ENCODE measurements at regions not wholly inside any gene's neighbourhood (a gene's known extent, or its start where the extent isn't known, plus 50 kb on each side); places are given as distances from the start of the nearest gene placed in this dataset.

GRCh38 chr2:210792000-210792399, 235.6 kb downstream of the CPS1 start:
- DNase-seq = peak; percentile 75
- no peak overlapping the region for H3K4me3 ChIP-seq (ENCODE audit: low read length)
- H3K27ac ChIP-seq (ENCODE audit: low read length) = peak overlapping the region; percentile 69
- no peaks in the 10 kb centered on the region for H3K27me3 ChIP-seq (ENCODE audit: control insufficient read depth, insufficient read depth, low read length)
- H3K9me3 ChIP-seq (replicated peaks; ENCODE audit: control insufficient read depth, low read depth, low read length) = no peaks in the 10 kb centered on the region
- 86% methylated on average over 2 of the region's 3 CpGs for WGBS (ENCODE audit: insufficient coverage)
- no peaks in the 10 kb centered on the region for H3K36me3 ChIP-seq (ENCODE audit: control insufficient read depth, insufficient read depth, low read length)
- no peaks in the 10 kb centered on the region for H3K4me1 ChIP-seq (ENCODE audit: control insufficient read depth, insufficient read depth, low read length)

DNA sequence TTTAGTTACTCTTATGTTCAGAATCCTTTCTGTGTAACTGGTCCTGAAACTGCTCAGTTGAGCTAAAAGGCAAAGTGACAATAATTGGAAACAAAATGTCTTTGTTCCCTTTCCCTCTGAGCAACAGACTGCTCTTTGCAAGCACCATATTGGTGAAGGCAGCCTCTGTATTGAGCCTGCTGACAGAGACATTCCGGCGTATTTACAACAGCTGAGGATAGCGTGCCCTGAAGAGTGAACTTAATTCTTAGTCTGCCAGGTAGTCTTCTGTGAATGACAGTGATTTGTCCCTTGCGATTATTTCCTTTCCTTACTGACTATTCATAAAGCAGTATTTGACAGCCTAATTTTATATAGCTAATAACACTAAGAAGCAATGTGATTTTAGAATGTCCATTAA, 239.1 kb downstream of the CPS1 start:
- Histone ChIP-seq H3K9me3 (replicated peaks; ENCODE audit: control insufficient read depth, low read depth, low read length) (no peaks in the 10 kb centered on the region), H3K27ac (ENCODE audit: low read length) (no peak overlapping the region), H3K4me1 (ENCODE audit: control insufficient read depth, insufficient read depth, low read length) (no peaks in the 10 kb centered on the region), H3K4me3 (ENCODE audit: low read length) (no peak overlapping the region), H3K36me3 (ENCODE audit: control insufficient read depth, insufficient read depth, low read length) (no peaks in the 10 kb centered on the region), H3K27me3 (ENCODE audit: control insufficient read depth, insufficient read depth, low read length) (no peaks in the 10 kb centered on the region)
- DNase-seq = peak; percentile 4
- 90% methylated on average over 2 of the region's 4 CpGs for WGBS (ENCODE audit: insufficient coverage)

DNA sequence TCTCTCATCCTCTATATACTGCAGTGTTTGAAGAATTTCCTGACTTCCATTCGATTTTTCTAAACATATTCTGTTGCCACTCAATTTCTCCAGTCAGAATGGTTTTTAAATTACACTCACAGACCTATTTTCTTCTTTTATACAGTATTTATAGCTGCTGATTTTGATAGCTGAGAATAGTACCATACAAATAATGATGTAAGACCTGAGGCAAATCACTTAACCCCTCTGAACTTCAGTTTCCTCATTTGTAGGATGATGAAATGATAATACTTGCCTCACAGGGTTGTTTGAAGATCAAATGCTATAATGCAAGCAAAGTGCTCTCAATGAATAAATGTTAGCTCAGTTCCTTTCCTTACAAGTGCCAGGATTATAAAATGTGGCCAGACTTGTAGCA, 241.8 kb downstream of the CPS1 start:
- H3K27ac ChIP-seq (ENCODE audit: low read length) = no peak overlapping the region
- no peaks in the 10 kb centered on the region for H3K9me3 ChIP-seq (replicated peaks; ENCODE audit: control insufficient read depth, low read depth, low read length)
- no peaks in the 10 kb centered on the region for H3K36me3 ChIP-seq (ENCODE audit: control insufficient read depth, insufficient read depth, low read length)
- no peaks in the 10 kb centered on the region for H3K4me1 ChIP-seq (ENCODE audit: control insufficient read depth, insufficient read depth, low read length)
- WGBS (ENCODE audit: insufficient coverage) = no CpG with 5 or more reads among the region's 1 CpG
- no peaks in the 10 kb centered on the region for H3K27me3 ChIP-seq (ENCODE audit: control insufficient read depth, insufficient read depth, low read length)
- H3K4me3 ChIP-seq (ENCODE audit: low read length) = no peak overlapping the region
- DNase-seq = no peak

GRCh38 chr2:210814251-210815025, 258.0 kb downstream of the CPS1 start:
- H3K27me3 ChIP-seq (ENCODE audit: control insufficient read depth, insufficient read depth, low read length) = no peaks in the 10 kb centered on the region
- no peak for DNase-seq
- H3K4me1 ChIP-seq (ENCODE audit: control insufficient read depth, insufficient read depth, low read length) = no peaks in the 10 kb centered on the region
- H3K9me3 ChIP-seq (replicated peaks; ENCODE audit: control insufficient read depth, low read depth, low read length) = no peaks in the 10 kb centered on the region
- no peak overlapping the region for H3K4me3 ChIP-seq (ENCODE audit: low read length)
- H3K36me3 ChIP-seq (ENCODE audit: control insufficient read depth, insufficient read depth, low read length) = no peaks in the 10 kb centered on the region
- no peak overlapping the region for H3K27ac ChIP-seq (ENCODE audit: low read length)
- WGBS (ENCODE audit: insufficient coverage) = no CpG with 5 or more reads among the region's 1 CpG

- Histone ChIP-seq H3K36me3 (ENCODE audit: control insufficient read depth, insufficient read depth, low read length) (no peaks in the 10 kb centered on the region), H3K4me3 (ENCODE audit: low read length) (no peak overlapping the region), H3K27me3 (ENCODE audit: control insufficient read depth, insufficient read depth, low read length) (no peaks in the 10 kb centered on the region), H3K4me1 (ENCODE audit: control insufficient read depth, insufficient read depth, low read length) (no peaks in the 10 kb centered on the region), H3K9me3 (replicated peaks; ENCODE audit: control insufficient read depth, low read depth, low read length) (no peaks in the 10 kb centered on the region), H3K27ac (ENCODE audit: low read length) (no peak overlapping the region)
- WGBS (ENCODE audit: insufficient coverage) = no CpG with 5 or more reads among the region's 2 CpGs
- no peak for DNase-seq
These were observed 260.4 kb downstream of the CPS1 start for GRCh38 chr2:210816769-210817168.

- H3K36me3 ChIP-seq (ENCODE audit: control insufficient read depth, insufficient read depth, low read length) = no peaks in the 10 kb centered on the region
- H3K4me1 ChIP-seq (ENCODE audit: control insufficient read depth, insufficient read depth, low read length) = no peaks in the 10 kb centered on the region
- no CpG with 5 or more reads among the region's 3 CpGs for WGBS (ENCODE audit: insufficient coverage)
- no peak overlapping the region for H3K27ac ChIP-seq (ENCODE audit: low read length)
- no peaks in the 10 kb centered on the region for H3K27me3 ChIP-seq (ENCODE audit: control insufficient read depth, insufficient read depth, low read length)
- no peaks in the 10 kb centered on the region for H3K9me3 ChIP-seq (replicated peaks; ENCODE audit: control insufficient read depth, low read depth, low read length)
- no peak overlapping the region for H3K4me3 ChIP-seq (ENCODE audit: low read length)
- DNase-seq = no peak
These were observed 262.1 kb downstream of the CPS1 start for GRCh38 chr2:210818473-210818872.

DNA sequence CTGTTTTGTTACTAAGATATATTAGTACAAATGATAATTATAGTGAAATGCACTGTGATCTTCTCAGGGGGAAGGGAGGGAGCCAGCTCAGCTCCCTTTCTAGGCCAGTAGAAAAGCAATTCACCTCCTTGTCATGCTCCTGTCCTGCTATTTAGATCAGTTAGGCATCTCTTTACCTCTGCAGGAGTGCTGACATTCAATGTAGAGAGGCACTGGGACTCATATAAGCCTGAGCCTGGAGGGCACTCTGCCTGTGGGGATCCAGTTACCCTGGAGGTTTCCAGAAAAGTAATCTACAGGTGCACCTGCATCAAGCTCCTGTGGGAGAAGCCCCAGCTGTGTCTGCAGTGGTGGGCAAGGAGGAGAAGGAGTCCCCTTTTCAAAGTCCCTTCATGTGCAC, 277.0 kb downstream of the CPS1 start:
- H3K9me3 ChIP-seq (replicated peaks; ENCODE audit: control insufficient read depth, low read depth, low read length) = no peaks in the 10 kb centered on the region
- no peak for DNase-seq
- no peak overlapping the region for H3K27ac ChIP-seq (ENCODE audit: low read length)
- H3K4me3 ChIP-seq (ENCODE audit: low read length) = no peak overlapping the region
- no peaks in the 10 kb centered on the region for H3K4me1 ChIP-seq (ENCODE audit: control insufficient read depth, insufficient read depth, low read length)
- no peaks in the 10 kb centered on the region for H3K27me3 ChIP-seq (ENCODE audit: control insufficient read depth, insufficient read depth, low read length)
- no peaks in the 10 kb centered on the region for H3K36me3 ChIP-seq (ENCODE audit: control insufficient read depth, insufficient read depth, low read length)

DNA sequence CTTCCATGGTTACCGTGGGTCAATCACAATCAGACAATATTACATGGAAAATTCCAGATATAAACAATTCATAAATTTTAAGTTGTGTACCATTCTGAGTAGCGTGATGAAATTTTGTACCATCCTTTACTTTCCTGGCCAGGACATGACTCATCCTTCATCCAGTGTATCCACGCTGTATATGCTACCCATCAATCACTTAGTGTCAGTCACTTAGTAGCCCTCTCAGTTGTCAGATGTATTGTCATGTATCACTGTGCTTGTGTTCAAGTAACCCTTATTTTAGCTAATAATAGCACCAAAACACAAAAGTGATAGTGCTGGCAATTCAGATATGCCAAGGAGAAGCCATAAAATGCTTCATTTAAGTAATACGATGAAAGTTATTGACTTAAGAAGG, 282.6 kb downstream of the CPS1 start:
- Histone ChIP-seq H3K27ac (ENCODE audit: low read length) (no peak overlapping the region), H3K27me3 (ENCODE audit: control insufficient read depth, insufficient read depth, low read length) (no peaks in the 10 kb centered on the region), H3K4me1 (ENCODE audit: control insufficient read depth, insufficient read depth, low read length) (no peaks in the 10 kb centered on the region), H3K4me3 (ENCODE audit: low read length) (no peak overlapping the region), H3K9me3 (replicated peaks; ENCODE audit: control insufficient read depth, low read depth, low read length) (no peaks in the 10 kb centered on the region), H3K36me3 (ENCODE audit: control insufficient read depth, insufficient read depth, low read length) (no peaks in the 10 kb centered on the region)
- no peak for DNase-seq
- WGBS (ENCODE audit: insufficient coverage) = no CpG with 5 or more reads among the region's 4 CpGs

DNA sequence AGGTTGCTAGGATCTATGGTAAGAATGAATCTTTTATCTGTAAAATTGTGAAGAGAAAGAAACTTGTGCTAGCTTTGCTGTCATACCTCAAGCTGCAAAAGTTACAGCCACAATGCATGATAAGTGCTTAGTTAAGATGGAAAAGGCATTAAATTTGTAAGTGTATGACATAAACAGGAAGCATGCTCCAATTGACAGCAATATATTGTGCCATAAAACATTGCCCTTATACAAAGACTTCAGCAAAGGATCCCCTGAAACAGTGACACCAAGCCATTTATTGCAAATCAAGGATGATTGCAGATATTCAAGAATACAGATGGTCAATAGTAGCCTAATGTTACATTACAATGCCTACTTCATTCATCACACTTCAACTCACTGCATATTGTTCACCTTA, 283.1 kb downstream of the CPS1 start:
- H3K9me3 ChIP-seq (replicated peaks; ENCODE audit: control insufficient read depth, low read depth, low read length) = no peaks in the 10 kb centered on the region
- no peaks in the 10 kb centered on the region for H3K36me3 ChIP-seq (ENCODE audit: control insufficient read depth, insufficient read depth, low read length)
- DNase-seq = no peak
- H3K4me1 ChIP-seq (ENCODE audit: control insufficient read depth, insufficient read depth, low read length) = no peaks in the 10 kb centered on the region
- H3K4me3 ChIP-seq (ENCODE audit: low read length) = no peak overlapping the region
- no peaks in the 10 kb centered on the region for H3K27me3 ChIP-seq (ENCODE audit: control insufficient read depth, insufficient read depth, low read length)
- no peak overlapping the region for H3K27ac ChIP-seq (ENCODE audit: low read length)

DNA sequence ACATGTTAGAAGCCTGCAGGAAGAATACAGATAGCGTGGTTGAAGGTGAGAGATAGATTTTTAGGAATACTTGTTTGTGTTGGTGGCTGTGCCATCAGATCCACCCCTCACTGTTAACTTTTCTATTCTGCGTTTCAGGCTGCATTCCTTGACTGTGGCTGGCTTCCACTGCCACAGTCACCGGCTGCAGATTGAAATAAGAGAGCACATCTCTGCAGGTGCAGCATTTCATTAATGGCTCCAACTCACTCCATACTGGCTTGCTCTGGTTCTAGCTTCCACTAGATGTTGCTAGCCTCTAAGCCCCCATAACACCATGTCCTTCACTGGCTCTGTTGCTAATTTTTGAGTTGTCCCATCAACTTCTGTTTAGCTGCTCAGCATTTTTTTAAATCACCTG, 286.5 kb downstream of the CPS1 start:
- Histone ChIP-seq H3K4me3 (ENCODE audit: low read length) (no peak overlapping the region), H3K36me3 (ENCODE audit: control insufficient read depth, insufficient read depth, low read length) (no peaks in the 10 kb centered on the region), H3K27ac (ENCODE audit: low read length) (no peak overlapping the region), H3K27me3 (ENCODE audit: control insufficient read depth, insufficient read depth, low read length) (no peaks in the 10 kb centered on the region), H3K9me3 (replicated peaks; ENCODE audit: control insufficient read depth, low read depth, low read length) (no peaks in the 10 kb centered on the region), H3K4me1 (ENCODE audit: control insufficient read depth, insufficient read depth, low read length) (no peaks in the 10 kb centered on the region)
- DNase-seq = no peak
- 36% methylated on average over 2 of the region's 3 CpGs for WGBS (ENCODE audit: insufficient coverage)

DNA sequence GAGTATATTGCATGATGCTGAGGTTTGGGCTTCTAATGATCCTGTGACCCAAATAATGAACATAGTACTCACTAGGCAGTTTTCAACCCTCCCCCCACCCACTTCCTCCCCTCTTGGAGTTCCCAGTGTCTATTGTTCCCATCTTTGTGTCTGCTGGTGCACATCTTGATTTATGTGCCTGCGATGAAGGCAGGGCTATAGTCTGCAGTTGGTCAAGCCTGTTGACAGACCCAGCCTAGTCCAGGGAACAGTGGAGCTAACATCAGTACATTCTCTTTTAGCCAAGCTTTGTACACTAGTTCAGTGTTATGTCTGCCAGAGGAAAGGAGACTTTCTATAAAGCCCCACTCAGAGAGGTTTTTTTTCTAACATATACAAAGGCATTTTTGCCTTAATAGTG, 287.6 kb downstream of the CPS1 start:
- no peak for DNase-seq
- H3K27ac ChIP-seq (ENCODE audit: low read length) = no peak overlapping the region
- 100% methylated on average over 1 of the region's 1 CpG for WGBS (ENCODE audit: insufficient coverage)

More for the DNA sequence above, 287.6 kb downstream of the CPS1 start:
- Histone ChIP-seq H3K4me3 (ENCODE audit: low read length) (no peak overlapping the region), H3K9me3 (replicated peaks; ENCODE audit: control insufficient read depth, low read depth, low read length) (no peaks in the 10 kb centered on the region), H3K36me3 (ENCODE audit: control insufficient read depth, insufficient read depth, low read length) (no peaks in the 10 kb centered on the region), H3K27me3 (ENCODE audit: control insufficient read depth, insufficient read depth, low read length) (no peaks in the 10 kb centered on the region), H3K4me1 (ENCODE audit: control insufficient read depth, insufficient read depth, low read length) (no peaks in the 10 kb centered on the region)

All from muscle of leg (tissue), 3 donors.